ENCODE measurements at regions not wholly inside any gene's neighbourhood (a gene's known extent, or its start where the extent isn't known, plus 50 kb on each side); places are given as distances from the start of the nearest gene placed in this dataset.

GRCh38 chr5:38790891-38791290 lies 54.9 kb upstream of the OSMR start:
- TF ChIP-seq CTCF (IDR thresholded peaks at IDR 0.05; ENCODE audit: low read depth, low read length) (no peak), POLR2A (IDR thresholded peaks at IDR 0.05; ENCODE audit: extremely low read depth, insufficient read length) (no peak), MYC (IDR thresholded peaks at IDR 0.05; ENCODE audit: low read depth, low read length) (no peak)

Data from NB4 (cell line).